WTC11 (cell line): ENCODE measurements at regions not wholly inside any gene's neighbourhood (a gene's known extent, or its start where the extent isn't known, plus 50 kb on each side); places are given as distances from the start of the nearest gene placed in this dataset.

Source experiments
- CTCF ChIP-seq: fragments of 200-600 bp; IDR thresholded peaks from 2 replicates; pipeline ENCODE4 v1.8.0; 2022; ENCODE audit warnings: antibody characterized with exemption
- JUN ChIP-seq: sonication (generic); formaldehyde crosslinking; IDR thresholded peaks from 2 replicates; pipeline ENCODE4 v1.8.0; 2023; ENCODE audit warnings: mild to moderate bottlenecking, missing genetic modification reagents
- MLX ChIP-seq: sonication (generic); formaldehyde crosslinking; IDR thresholded peaks from 2 replicates; pipeline ENCODE4 v1.8.1; 2023; ENCODE audit warnings: mild to moderate bottlenecking, missing genetic modification reagents, moderate library complexity
- USF1 ChIP-seq: sonication (generic); formaldehyde crosslinking; IDR thresholded peaks from 2 replicates; pipeline ENCODE4 v1.8.0; 2022; ENCODE audit warnings: mild to moderate bottlenecking, missing genetic modification reagents
- ZNF423 ChIP-seq: fragments of 250-450 bp; sonication (Bioruptor Pico); IDR thresholded peaks from 2 replicates; pipeline ENCODE4 v2.1.2; 2022; ENCODE audit warnings: mild to moderate bottlenecking, moderate library complexity

GRCh38 chr6:169391473-169392071 is 137.9 kb upstream of the THBS2 start:
- TF ChIP-seq MLX (CRISPR knock-in tag) (no peak), CTCF (no peak), JUN (CRISPR knock-in tag) (no peak), ZNF423 (no peak), USF1 (CRISPR knock-in tag) (no peak)
